ENCODE measurements at regions not wholly inside any gene's neighbourhood (a gene's known extent, or its start where the extent isn't known, plus 50 kb on each side); places are given as distances from the start of the nearest gene placed in this dataset.

GRCh38 chr10:28434063-28434462 is 98.9 kb upstream of the WAC start:
- TF ChIP-seq CTCF (IDR thresholded peaks at IDR 0.05; ENCODE audit: borderline replicate concordance, extremely low read depth, low read length, poor library complexity, severe bottlenecking) (no peak), EZH2 (IDR thresholded peaks at IDR 0.05; ENCODE audit: borderline replicate concordance, low read depth, low read length, severe bottlenecking) (no peak)

Data from DND-41 (cell line).